ENCODE measurements at regions not wholly inside any gene's neighbourhood (a gene's known extent, or its start where the extent isn't known, plus 50 kb on each side); places are given as distances from the start of the nearest gene placed in this dataset.

DNA sequence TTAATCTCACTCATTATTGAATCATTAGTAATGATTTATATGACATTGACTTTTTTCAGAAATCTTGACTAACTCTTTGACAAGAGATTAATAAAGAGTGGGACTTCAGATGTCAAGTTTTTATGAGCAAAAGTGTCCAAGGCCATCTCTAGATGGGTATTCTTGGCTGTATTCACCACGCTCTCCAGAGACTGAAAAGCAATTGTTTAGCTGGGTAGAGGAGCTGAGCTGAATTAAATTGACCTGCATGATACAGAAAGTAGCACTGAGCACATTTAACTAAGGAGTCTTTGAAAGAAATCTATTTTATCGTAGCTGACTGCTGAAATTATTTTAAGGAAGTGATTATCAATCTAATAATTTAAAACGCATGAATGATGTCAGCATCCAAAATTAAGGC lies 89.4 kb downstream of the LINC00237 start:
- CTCF ChIA-PET: no interaction called here
- TF ChIP-seq, protein P1, sequence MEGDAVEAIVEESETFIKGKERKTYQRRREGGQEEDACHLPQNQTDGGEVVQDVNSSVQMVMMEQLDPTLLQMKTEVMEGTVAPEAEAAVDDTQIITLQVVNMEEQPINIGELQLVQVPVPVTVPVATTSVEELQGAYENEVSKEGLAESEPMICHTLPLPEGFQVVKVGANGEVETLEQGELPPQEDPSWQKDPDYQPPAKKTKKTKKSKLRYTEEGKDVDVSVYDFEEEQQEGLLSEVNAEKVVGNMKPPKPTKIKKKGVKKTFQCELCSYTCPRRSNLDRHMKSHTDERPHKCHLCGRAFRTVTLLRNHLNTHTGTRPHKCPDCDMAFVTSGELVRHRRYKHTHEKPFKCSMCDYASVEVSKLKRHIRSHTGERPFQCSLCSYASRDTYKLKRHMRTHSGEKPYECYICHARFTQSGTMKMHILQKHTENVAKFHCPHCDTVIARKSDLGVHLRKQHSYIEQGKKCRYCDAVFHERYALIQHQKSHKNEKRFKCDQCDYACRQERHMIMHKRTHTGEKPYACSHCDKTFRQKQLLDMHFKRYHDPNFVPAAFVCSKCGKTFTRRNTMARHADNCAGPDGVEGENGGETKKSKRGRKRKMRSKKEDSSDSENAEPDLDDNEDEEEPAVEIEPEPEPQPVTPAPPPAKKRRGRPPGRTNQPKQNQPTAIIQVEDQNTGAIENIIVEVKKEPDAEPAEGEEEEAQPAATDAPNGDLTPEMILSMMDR (IDR thresholded peaks at IDR 0.05; ENCODE audit: insufficient read depth, low read depth, low read length): no peak
- no peaks in the 10 kb centered on the region for H3K36me3 ChIP-seq (ENCODE audit: control insufficient read depth, insufficient read depth, low read length)
- no peaks in the 10 kb centered on the region; the same call in 1 of the 2 replicates for H3K27me3 ChIP-seq (ENCODE audit: control insufficient read depth, insufficient read depth, low read length)
- POLR2A ChIA-PET: no interaction called here
- DNase-seq (ENCODE audit: low read depth): no peak
- H3K4me3 ChIP-seq (ENCODE audit: low read depth, low read length): no peak overlapping the region

DNA sequence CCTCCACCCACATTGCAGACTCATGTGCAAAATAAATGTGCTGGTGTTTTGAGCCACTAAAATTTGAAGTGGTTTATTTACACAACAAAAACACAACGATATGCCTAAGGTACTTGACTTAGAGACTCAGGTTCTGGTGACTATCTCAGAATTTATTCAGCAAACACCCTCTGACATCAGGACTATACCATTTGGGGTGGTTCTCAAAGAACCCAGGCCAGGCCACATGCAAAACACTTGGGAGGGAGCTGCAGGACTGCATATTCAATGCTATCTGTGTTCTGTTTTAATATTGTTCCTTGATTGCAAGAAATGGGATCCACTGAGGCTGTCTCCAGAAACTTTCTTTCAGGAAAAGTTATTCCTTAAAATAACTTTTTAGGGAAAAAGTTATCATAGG lies 91.6 kb downstream of the LINC00237 start:
- Histone ChIP-seq H3K36me3 (ENCODE audit: control insufficient read depth, insufficient read depth, low read length) (no peaks in the 10 kb centered on the region), H3K4me3 (ENCODE audit: low read depth, low read length) (no peak overlapping the region), H3K27me3 (ENCODE audit: control insufficient read depth, insufficient read depth, low read length) (no peaks in the 10 kb centered on the region)
- ChIA-PET CTCF (no interaction called here), POLR2A (no interaction called here)
- DNase-seq (ENCODE audit: low read depth): no peak
- TF ChIP-seq, protein P1 (IDR thresholded peaks at IDR 0.05; ENCODE audit: insufficient read depth, low read depth, low read length): no peak

DNA sequence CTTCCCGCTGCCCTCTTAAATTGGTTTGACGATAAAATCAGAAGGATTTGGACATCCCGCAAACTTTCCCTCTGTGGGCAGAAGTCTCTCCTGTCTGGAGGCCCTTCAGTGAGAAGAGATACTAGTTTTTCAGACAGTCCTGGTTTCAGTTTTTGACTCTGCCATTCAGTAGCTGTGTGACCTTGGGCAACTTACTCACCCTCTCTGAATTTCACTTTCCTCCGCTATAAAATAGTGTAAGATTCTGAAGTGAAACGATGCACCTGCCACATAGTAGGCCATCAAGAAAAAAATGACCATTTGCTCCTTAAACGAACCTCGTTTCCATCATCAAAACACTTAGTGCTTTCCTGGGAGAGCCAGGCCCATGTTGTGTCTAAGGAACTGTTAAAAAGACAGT lies 97.2 kb downstream of the LINC00237 start:
- DNase-seq (ENCODE audit: low read depth): no peak
- ChIA-PET POLR2A (no interaction called here), CTCF (no interaction called here)
- H3K4me3 ChIP-seq (ENCODE audit: low read depth, low read length): no peak overlapping the region
- H3K36me3 ChIP-seq (ENCODE audit: control insufficient read depth, insufficient read depth, low read length): no peaks in the 10 kb centered on the region
- no peaks in the 10 kb centered on the region for H3K27me3 ChIP-seq (ENCODE audit: control insufficient read depth, insufficient read depth, low read length)
- TF ChIP-seq, protein P1 (IDR thresholded peaks at IDR 0.05; ENCODE audit: insufficient read depth, low read depth, low read length): no peak

DNA sequence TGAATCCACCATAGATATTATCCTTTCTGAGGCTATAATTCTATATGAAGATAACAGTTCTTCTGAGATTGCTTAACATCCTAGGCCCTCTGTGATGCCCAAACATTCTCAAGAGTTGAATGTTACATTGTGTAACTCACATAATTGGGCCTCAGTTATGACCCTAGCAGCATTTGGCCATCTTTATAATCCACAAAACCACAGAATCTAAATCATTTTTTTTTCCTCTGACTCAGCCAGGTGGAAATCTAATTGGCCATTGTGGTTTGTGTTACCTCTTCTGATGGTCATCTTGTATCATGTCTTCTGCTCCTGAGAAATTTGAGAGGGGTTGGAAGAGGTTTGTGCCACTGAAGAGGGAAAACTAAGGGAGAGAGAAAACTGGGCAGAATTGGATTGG lies 99.5 kb downstream of the LINC00237 start:
- Histone ChIP-seq H3K27me3 (ENCODE audit: control insufficient read depth, insufficient read depth, low read length) (no peaks in the 10 kb centered on the region), H3K36me3 (ENCODE audit: control insufficient read depth, insufficient read depth, low read length) (no peaks in the 10 kb centered on the region), H3K4me3 (ENCODE audit: low read depth, low read length) (no peak overlapping the region)
- no peak for DNase-seq (ENCODE audit: low read depth)
- ChIA-PET CTCF (no interaction called here), POLR2A (no interaction called here)
- TF ChIP-seq, protein P1 (IDR thresholded peaks at IDR 0.05; ENCODE audit: insufficient read depth, low read depth, low read length): no peak

DNA sequence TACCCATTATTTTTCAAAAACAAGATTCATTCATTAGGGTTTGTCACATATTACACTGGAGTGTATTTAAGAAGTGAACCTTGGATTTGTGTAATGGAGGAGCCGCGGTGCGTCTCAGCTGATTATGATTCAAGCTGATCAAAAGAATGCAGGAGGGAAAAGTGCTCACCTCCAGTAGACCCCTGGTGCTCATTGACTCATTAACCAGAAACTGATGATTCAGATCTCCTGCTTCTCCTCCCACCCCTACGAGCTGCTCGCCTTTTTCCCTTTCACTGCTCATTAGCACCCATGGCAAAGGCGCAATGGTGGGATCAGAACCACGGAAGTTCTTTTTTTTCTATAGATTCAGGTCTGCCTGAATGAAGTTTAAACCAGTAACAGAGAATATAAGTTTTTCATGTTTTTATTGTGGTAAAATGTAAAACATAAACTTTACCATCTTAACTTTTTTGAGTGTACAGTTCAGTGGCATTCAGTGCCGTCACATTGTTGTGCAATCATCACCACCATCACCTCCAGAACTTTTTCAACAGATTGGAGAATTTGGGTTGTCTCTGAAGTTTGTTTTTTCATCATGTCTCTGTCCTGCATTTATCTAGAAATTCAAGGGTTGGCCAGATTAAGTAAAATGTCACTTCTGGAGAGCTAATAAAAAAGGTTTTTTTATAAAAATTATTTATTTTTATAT lies 101.6 kb downstream of the LINC00237 start:
- H3K4me3 ChIP-seq (ENCODE audit: low read depth, low read length): no peak overlapping the region
- CTCF ChIA-PET: interaction anchor here (1.1 kb wide), 1 partner anchor 21 kb away, joined by 5 read pairs; no protein-coding TSS in a partner anchor
- H3K36me3 ChIP-seq (ENCODE audit: control insufficient read depth, insufficient read depth, low read length): no peaks in the 10 kb centered on the region
- DNase-seq (ENCODE audit: low read depth): no peak
- TF ChIP-seq, protein P1 (IDR thresholded peaks at IDR 0.05; ENCODE audit: insufficient read depth, low read depth, low read length): no peak
- no peaks in the 10 kb centered on the region for H3K27me3 ChIP-seq (ENCODE audit: control insufficient read depth, insufficient read depth, low read length)
- POLR2A ChIA-PET: no interaction called here
